A673 (cell line): ENCODE measurements at regions not wholly inside any gene's neighbourhood (a gene's known extent, or its start where the extent isn't known, plus 50 kb on each side); places are given as distances from the start of the nearest gene placed in this dataset.

Experiments
- EZH2 ChIP-seq: fragments of 200-600 bp; sonication (generic); IDR thresholded peaks from 2 replicates; pipeline ENCODE4 v1.6.1; 2017; ENCODE audit warnings: borderline replicate concordance, low read depth, mild to moderate bottlenecking, mixed read lengths, antibody characterized with exemption, low read length; ENCODE audit not compliant: poor library complexity, severe bottlenecking
- TF ChIP-seq, protein P1 (sequence below): fragments of 300-800, 200-600 bp; sonication (generic); conservative IDR thresholded peaks from 2 replicates; pipeline ENCODE4 v1.5.1; 2017; ENCODE audit warnings: low read depth, mild to moderate bottlenecking, antibody characterized with exemption, low read length, moderate library complexity, mixed read lengths

DNA sequence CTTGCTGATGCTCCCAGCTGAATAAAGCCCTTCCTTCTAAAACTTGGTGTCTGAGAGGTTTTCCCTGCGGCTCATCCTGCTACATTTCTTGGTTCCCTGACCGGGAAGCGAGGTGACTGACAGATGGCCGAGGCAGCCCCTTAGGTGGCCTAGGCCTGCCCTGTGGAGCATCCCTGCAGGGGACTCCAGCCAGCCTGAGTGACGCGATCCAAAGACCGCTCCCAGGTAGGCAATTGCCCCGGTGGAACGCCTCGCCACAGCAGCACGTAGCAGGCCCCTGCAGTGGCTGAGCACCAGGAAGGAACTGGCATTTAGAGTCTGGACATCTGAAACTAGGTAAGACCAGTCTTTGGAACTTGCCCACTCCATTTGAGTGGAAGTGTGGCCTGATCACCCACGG lies 139.6 kb downstream of the RELL1 start:
- TF ChIP-seq, protein P1, sequence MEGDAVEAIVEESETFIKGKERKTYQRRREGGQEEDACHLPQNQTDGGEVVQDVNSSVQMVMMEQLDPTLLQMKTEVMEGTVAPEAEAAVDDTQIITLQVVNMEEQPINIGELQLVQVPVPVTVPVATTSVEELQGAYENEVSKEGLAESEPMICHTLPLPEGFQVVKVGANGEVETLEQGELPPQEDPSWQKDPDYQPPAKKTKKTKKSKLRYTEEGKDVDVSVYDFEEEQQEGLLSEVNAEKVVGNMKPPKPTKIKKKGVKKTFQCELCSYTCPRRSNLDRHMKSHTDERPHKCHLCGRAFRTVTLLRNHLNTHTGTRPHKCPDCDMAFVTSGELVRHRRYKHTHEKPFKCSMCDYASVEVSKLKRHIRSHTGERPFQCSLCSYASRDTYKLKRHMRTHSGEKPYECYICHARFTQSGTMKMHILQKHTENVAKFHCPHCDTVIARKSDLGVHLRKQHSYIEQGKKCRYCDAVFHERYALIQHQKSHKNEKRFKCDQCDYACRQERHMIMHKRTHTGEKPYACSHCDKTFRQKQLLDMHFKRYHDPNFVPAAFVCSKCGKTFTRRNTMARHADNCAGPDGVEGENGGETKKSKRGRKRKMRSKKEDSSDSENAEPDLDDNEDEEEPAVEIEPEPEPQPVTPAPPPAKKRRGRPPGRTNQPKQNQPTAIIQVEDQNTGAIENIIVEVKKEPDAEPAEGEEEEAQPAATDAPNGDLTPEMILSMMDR, result no peak
- TF ChIP-seq EZH2, result no peak
